ENCODE measurements at regions not wholly inside any gene's neighbourhood (a gene's known extent, or its start where the extent isn't known, plus 50 kb on each side); places are given as distances from the start of the nearest gene placed in this dataset.

- TF ChIP-seq CTCF (IDR thresholded peaks at IDR 0.05) (no peak), POLR2AphosphoS5 (IDR thresholded peaks at IDR 0.05; ENCODE audit: insufficient read depth in 1 of 2, low read depth in 1 of 2) (no peak)
These were observed 648.5 kb downstream of the MTRR start for GRCh38 chr5:8517456-8517855.
